ENCODE measurements at regions not wholly inside any gene's neighbourhood (a gene's known extent, or its start where the extent isn't known, plus 50 kb on each side); places are given as distances from the start of the nearest gene placed in this dataset.

GRCh38 chr2:120966510-120967254 lies 231.0 kb downstream of the GLI2 start:
- TF ChIP-seq GATA2 (IDR thresholded peaks at IDR 0.05; ENCODE audit: low read depth, low read length) = no peak
- TF ChIP-seq GATA3 (IDR thresholded peaks at IDR 0.05; ENCODE audit: low read depth, low read length) = no peak

Data from SH-SY5Y (cell line).